ENCODE measurements at regions not wholly inside any gene's neighbourhood (a gene's known extent, or its start where the extent isn't known, plus 50 kb on each side); places are given as distances from the start of the nearest gene placed in this dataset.

- TF ChIP-seq, protein P1, sequence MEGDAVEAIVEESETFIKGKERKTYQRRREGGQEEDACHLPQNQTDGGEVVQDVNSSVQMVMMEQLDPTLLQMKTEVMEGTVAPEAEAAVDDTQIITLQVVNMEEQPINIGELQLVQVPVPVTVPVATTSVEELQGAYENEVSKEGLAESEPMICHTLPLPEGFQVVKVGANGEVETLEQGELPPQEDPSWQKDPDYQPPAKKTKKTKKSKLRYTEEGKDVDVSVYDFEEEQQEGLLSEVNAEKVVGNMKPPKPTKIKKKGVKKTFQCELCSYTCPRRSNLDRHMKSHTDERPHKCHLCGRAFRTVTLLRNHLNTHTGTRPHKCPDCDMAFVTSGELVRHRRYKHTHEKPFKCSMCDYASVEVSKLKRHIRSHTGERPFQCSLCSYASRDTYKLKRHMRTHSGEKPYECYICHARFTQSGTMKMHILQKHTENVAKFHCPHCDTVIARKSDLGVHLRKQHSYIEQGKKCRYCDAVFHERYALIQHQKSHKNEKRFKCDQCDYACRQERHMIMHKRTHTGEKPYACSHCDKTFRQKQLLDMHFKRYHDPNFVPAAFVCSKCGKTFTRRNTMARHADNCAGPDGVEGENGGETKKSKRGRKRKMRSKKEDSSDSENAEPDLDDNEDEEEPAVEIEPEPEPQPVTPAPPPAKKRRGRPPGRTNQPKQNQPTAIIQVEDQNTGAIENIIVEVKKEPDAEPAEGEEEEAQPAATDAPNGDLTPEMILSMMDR (IDR thresholded peaks at IDR 0.05; ENCODE audit: poor library complexity, severe bottlenecking), result no peak
- TF ChIP-seq, protein P2, sequence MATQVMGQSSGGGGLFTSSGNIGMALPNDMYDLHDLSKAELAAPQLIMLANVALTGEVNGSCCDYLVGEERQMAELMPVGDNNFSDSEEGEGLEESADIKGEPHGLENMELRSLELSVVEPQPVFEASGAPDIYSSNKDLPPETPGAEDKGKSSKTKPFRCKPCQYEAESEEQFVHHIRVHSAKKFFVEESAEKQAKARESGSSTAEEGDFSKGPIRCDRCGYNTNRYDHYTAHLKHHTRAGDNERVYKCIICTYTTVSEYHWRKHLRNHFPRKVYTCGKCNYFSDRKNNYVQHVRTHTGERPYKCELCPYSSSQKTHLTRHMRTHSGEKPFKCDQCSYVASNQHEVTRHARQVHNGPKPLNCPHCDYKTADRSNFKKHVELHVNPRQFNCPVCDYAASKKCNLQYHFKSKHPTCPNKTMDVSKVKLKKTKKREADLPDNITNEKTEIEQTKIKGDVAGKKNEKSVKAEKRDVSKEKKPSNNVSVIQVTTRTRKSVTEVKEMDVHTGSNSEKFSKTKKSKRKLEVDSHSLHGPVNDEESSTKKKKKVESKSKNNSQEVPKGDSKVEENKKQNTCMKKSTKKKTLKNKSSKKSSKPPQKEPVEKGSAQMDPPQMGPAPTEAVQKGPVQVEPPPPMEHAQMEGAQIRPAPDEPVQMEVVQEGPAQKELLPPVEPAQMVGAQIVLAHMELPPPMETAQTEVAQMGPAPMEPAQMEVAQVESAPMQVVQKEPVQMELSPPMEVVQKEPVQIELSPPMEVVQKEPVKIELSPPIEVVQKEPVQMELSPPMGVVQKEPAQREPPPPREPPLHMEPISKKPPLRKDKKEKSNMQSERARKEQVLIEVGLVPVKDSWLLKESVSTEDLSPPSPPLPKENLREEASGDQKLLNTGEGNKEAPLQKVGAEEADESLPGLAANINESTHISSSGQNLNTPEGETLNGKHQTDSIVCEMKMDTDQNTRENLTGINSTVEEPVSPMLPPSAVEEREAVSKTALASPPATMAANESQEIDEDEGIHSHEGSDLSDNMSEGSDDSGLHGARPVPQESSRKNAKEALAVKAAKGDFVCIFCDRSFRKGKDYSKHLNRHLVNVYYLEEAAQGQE (IDR thresholded peaks at IDR 0.05; ENCODE audit: borderline replicate concordance), result no peak
- no peak for TF ChIP-seq SMC3 (conservative IDR thresholded peaks at IDR 0.05; ENCODE audit: poor library complexity)
- no peak for TF ChIP-seq EP300 (conservative IDR thresholded peaks at IDR 0.05; ENCODE audit: poor library complexity, severe bottlenecking)
- TF ChIP-seq EZH2 (IDR thresholded peaks at IDR 0.05; ENCODE audit: borderline replicate concordance, insufficient read depth, low read length, poor library complexity, severe bottlenecking), result no peak
Measured at GRCh38 chr2:219908538-219908937, 281.1 kb downstream of the SLC4A3 start.
